ENCODE measurements at regions not wholly inside any gene's neighbourhood (a gene's known extent, or its start where the extent isn't known, plus 50 kb on each side); places are given as distances from the start of the nearest gene placed in this dataset.

DNA sequence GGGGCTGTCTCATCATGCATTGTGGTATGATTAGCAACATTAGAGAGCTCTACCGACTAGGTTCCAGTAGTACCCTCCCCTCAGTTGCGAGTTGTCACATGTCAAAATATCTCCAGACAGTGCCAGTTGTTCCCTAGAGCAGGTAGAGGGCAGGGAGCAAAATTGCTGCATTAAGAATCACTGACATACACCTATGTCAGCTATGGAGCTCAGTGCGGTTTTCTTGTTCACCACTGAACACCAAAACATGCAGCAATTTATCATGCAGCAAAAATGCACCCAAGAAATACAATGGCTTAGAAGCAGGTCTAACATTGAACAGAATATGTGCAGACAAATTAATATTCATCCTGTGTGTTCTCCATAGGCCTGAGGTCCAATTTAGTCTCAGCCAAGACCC, 186.9 kb upstream of the STARD13 start:
- DNase-seq: no peak

DNA sequence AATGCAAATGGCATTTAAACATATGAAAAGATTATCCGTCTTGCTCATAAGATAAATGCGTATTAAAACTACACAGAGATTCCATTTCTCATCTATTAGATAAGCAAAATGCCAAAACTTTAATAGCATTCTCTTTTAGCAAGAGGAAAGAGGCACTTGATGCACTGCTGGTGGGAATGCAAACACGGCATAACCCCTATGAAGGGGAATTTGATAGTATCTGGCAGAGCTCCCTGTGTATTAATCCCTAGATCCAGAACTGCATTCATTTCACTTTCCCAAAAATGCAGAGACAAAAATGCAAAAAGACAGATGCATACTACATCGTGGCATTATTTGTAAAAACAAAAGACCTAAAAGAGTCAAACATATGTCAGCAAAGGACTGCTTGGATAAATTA, 193.6 kb upstream of the STARD13 start:
- no peak for DNase-seq

DNA sequence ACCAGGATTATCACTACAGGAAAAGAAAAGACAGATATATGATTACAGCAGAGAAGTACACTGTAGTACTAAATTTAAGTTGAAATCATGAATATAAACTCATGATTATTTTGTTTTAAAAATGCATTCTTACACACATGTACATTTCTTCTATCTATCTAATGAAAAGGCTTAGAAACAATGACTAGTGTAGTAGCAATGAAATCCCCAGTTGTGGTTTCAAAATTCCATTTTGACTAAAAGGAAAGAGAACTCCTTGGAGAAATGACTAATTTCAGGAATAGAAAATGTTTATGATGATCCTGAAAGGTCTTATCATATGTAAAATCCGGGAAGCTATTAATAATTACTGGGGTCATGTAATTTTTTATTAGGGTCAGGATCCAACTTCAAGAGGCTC, 195.0 kb upstream of the STARD13 start:
- DNase-seq: no peak

DNA sequence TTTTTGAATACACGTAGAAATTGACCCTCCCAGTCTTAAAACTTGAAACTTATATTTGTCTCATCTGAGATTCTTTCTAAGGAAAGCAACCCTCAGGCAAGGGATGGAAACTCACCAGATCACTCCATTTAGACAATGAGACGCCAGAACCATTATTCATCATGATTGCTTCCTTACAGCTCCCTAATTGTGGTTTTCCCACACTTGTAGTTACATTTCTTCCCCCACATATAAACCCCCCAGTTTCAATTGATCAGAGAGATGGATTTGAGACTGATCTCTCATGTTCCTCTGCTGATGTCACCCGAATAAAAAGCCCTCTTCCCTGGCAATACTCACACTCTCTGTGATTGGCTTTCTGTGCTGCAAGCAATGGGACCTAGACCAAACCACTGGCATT, 197.9 kb upstream of the STARD13 start:
- DNase-seq: no peak

DNA sequence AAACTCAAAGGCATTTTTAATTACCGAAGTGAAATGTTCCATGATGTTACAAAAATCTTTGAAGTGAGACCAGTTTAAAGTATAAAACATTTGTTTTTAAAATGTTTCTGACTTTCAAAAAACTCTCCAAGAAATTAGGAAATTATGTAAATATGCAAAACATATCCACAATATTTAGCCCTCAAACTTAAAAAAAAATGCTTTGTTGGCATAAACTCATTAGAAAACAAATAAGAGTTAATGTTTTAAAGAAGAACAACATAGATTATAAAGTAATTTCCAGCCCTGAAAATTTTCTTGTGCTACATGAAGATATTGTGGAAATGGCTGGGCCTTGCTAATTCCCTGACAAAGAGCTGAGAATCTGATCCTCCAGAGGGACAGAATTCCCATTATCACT, 199.7 kb upstream of the STARD13 start:
- DNase-seq: no peak

DNA sequence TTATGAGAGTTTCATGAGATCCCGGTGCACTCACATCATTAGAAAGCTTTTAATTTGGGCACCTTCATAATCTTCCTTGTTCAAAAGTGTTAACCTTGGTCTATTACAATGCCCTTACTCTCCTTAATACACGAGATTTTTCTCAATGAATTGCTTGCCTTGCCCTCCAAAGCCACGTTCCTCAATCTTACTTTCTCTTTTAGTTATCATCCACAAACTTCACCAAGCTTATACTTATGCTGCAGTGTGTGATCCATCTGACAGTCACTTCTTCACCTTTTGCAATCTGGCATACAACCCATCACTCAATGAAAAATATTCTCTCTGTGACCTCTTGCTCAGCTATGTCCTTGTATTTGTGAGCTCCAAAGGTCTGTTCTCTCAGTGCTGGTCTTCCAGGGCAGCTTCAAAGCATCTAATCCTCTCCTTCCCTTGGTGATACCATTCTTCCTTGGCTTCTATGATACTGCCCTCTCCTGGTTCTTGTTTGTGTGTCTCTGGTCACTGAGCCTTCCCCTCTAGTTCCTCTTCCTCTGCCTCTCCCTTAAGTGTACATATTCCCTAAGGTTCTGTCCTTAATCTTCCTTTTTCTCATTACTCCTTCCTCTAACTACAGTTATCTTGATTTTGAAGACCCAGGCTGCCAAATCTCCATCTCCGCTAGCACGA, 202.2 kb upstream of the STARD13 start:
- DNase-seq: no peak

DNA sequence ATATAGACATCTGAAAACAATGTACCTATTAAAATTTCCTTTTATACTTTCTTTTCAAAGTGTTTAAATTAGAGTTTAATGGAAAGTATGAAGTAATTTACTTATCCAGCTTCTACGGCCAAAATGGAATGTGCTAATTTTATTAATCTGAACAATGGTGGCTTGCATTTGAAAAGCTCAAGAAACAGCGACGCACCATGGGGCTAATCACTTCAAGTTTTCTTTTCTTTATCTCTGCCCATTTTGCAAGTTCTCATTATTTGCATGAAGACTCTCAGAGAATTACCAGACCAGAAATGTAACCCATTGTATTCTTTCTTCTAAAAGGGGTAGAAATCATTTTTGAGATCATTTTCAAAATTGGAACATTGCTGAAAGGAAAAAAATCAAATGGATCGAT, 204.0 kb upstream of the STARD13 start:
- DNase-seq: no peak

DNA sequence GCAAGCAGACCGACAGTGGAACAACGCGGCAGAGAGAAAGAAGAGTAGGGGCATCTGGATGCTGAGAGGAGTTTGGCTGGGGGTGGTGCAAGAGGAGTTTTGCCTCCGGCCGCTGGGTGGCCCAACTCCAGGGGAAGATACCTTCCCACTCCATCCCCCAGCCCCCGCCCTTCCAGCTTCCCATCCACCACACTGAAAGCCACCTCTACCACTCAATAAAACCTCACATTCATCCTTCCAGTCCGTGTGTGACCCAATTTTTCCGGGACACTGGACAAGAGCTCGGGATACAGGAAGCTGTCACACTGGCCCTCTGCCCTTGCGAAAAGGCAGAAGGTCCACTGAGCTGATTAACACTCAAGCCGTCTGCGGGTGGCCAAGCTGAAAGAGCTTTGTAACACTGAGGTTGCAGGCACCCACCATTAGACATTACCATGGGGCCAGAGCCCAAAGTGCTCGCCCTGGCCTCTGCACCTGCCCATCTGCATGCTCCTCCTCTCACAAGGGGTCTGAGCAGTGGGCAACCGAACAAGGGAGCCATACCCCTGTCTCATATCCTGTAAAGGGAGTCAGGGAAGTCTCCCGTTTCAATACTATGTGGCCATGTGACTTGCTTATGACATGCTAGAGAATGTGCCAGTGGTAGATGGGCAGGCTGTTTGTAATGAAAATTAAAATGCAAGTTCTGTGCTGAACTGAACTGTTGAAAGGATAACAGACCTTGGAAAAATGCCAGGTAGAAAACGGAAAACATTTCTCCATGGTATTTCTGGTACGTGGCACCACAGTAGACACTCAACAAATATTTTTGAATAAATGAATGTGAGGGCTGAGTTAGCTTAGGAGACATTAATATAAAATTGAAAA, 205.1 kb upstream of the STARD13 start:
- DNase-seq: no peak

DNA sequence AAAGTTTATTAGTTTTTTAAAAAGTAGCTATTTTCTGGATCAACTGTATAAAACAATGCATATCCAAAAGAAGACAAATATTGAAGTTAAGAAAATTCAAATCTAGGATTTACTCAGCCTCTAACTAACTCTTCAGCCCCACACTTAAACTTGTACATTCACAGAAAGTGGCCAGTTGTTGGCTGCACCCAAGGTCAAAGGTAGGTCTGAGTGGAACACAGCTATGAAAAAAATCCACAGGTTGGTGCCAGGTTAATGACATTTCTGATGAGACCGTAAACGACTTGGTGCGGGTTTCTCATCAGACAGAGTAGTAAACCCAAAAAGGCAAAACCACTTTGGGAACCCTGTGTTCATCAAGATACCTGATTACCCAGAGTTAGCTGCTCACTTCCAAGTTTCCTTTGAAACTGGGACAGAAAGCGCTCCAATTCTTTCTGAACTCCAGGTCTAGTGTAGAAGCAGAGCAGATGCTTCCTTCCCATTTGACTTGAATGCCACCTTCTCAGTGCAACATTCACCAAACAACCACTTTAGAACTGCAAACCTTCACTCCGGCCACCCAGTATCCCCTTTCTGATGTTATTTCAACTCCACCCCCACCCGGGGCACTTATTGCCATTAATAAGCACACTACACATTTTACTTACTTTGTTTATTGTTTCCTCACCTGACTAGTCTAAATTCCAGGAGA, 208.3 kb upstream of the STARD13 start:
- no peak for DNase-seq

DNA sequence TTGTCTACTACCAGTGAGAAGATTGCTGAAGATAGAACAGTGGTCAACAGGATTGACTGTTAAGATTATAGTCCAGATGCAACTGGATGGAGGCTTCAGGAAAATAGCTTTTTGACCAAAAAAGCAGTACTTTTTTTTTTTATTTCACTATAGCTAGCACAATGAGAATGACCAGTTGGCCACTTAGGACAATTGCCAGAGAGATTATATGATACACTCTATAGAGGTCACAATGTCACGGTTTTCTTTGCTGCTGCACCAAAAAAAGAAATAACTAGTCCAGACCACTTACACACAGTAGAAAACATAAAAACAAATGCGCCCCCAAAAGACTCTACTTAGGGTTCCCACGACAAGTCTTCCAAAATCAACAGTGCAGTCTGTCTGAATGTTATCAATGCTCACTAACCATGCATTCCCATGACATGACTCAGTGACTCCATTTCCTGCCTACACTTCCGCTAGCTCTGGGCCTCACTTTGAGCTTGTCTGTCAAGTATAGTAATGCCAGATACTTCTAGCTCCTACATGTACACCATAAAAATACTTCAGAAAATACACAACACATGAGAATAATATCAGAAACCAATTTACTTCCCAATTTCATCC, 209.1 kb upstream of the STARD13 start:
- no peak for DNase-seq

DNA sequence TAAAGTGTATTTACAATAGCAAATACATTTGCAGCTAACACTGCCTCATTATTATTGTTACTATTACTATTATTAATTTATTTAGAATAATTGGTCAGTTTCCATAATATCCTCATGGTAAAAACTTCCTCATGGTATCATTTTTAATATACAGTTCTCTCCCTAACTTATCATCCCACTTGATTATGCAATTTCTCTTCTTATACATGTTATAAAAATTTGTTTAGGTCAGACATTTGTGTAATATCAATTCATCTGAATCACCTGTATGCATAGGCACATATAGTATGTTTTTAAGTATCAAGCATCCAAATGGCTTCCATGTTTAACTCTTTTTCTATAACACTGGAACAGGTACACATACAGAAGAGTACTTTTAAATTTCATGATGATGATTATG, 210.8 kb upstream of the STARD13 start:
- no peak for DNase-seq

DNA sequence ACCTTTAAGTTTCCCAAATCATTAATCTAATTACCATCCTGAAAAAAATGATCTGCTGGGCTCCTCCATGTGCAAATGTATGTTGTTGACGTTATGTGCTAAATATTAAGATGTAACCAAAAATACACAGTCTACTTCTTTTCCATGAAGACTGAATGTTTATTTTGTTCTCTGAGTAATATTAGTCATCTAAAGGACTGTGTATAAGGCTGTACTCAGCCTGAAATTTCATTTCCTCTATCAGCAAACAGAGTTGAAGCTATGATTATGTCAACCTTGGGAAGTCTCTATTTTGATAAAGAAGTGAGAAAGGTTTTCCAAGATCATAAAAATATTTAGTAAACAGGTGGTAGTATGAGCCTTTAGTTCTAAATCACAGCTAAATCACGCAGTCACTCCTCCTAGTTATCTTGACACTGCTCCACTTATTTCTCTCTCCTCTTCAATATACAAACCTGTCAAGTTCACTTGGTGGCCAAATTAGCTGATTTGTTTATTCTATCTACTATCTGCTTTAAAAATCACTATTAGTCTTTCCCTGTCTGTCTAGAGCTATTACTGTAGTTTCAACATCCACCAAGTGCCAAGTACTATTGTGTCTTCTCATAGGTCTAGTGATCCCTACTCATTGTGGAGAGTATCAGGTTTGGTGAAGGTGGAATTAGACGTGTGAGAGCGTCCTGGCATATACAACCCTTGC, 211.7 kb upstream of the STARD13 start:
- no peak for DNase-seq

DNA sequence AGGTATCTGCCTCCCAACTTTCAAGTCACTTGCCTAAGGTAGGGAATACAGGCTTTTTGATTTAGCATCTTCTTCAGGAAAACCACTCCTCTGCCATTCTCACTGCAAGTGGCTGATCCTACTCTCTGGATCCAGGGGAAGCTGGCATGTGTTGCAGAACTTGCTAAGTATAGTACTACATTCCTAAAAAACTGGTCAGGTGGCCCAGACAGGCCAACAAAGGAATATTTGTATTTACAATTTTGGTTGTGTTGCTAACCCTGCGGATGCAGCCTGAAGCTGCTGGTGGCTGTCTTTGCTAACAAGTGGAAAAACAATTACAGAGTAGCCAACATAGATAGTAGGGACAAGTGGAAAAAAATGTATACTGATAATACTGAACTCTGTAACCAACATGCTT, 222.5 kb upstream of the STARD13 start:
- DNase-seq: no peak

DNA sequence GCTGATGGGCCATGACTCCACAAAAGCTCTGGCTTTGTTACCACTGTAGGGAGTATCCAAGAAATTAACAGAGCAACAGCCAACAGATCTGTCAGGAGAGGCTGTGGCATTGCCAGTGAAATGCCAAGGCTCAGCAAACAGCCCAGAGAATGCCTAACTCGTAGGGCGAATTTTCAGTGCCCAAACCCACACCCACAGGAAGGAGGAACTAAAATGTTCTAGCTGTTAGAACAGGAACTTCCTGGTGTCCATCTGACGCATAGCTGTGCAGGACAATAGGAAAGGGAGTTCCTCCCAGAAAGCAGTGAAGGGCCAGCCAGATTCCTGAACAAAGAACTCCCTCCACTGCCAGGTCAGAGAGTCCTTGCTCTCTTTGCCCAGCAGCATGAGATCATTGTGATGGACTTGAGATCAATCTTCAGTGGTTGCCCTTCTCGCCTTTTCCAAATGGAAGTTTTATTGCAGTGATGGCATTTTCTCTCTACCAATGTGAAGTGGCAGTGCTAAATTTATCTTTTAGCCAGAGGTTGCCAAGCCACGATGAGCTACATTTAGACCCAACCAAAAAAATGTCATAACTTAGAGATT, 224.2 kb upstream of the STARD13 start:
- DNase-seq: no peak

DNA sequence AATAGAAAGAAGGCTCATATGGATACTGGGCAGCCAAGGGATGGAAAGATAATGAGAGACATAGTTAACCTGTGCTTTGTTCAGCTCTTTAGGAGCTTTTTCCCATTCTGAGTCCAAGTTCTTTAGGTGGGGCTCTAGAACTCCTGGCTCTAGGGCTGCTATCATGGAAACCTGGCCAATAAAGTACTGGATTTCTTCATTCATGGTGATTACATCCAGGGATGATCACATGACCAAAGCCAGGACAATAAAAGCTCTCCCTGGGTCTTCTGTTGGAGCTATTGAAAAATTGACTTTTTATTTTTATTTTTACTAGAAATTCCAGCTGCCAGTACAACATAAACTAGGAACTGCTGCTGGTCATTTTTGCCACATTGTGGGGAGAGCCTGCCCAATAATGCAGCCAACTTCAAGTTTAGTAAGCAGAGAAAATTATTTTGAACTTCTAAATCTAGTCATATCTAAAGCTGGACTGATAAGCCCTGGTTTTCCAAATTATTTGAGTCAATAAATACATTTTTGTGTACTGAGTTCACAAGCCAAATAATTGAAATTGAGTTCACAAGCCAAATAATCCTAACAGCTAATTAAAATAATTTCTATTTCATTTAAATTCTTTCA, 224.9 kb upstream of the STARD13 start:
- no peak for DNase-seq

DNA sequence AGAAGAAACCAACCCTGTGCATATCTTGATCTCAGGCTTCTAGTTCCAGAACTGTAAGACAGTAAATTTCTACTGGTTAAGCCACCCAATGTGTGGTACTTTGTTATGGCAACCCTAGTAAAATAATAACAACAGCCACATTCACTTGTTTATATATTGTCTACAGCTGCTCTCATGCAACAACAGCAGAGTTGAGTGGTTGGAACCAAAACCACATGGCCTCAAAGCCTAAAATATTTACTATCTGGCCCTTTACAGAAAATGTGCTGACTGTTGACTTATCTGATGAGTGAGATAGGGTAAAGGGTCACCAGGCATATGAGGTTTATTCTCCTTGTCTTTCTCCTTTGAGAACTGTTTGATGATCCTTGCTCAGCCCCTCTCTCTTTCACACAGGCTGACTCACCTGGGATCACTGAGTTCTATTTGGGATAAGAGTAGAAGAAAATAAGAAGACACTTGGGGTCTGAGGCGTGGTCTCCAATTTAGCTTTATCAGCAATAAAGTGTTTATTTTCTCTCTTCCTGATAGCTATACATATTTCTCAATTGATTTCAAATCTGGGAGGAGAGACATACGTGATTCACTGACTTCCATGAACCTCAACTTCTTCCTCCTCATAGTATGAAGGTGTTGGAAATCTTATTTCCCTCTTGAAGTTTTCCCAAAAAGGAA, 227.5 kb upstream of the STARD13 start:
- DNase-seq: no peak

DNA sequence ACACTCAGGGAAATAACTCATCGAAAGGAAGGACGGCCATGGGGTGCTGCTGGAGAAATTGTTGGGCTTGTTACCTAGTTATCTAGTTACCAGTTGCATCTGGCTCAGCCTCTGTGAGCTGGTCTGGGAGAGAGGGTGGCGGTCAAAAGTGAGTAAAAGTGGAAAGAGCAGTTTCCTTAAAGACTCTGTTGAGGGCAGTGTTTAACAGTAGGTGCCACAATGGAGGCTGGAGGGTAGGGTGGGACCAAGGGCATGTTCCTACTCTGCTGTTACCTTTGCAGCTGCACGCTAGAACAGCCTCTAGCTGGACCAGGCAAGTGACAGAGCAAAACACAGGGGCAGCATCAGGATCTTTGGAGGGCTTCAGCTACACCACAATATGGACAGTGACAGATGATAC, 228.8 kb upstream of the STARD13 start:
- DNase-seq: no peak

DNA sequence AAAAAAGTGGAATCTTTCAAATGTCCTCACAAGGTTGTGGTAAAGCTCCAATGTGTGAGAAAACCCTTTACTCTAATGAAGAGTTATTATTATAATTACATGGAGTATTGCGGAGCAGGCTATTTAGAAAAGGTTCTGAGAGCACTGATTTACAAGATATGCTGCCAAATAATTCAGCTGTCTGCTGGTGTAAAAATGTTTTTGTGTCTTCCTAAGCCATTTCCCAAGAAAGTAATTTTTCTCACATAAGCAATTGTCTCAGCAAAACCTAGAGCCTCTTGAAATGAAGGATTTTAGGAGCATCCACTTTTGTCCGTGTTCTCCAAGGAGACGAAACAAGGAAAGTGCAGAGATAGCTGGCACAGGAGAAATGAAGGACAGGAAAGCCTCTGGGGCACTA, 229.6 kb upstream of the STARD13 start:
- DNase-seq: no peak

DNA sequence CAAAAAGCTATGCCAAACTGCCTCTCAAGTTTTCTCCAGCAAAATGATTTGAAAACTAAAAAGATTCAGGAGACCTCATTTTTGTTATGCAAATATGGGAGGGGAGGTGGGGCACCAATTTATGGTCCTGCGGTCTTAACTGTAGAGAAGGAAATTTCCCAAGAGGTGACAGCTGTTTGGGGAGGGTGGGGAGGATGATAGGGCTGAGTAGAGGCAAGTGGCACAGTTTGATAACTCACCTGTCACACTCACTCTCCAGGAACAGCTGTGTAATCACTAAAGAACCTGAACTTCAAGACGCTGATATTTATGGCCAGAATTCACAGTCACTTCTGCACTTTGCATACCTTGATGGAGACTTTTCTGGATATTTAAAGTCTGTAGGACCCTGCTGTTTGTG, 232.9 kb upstream of the STARD13 start:
- no peak for DNase-seq

DNA sequence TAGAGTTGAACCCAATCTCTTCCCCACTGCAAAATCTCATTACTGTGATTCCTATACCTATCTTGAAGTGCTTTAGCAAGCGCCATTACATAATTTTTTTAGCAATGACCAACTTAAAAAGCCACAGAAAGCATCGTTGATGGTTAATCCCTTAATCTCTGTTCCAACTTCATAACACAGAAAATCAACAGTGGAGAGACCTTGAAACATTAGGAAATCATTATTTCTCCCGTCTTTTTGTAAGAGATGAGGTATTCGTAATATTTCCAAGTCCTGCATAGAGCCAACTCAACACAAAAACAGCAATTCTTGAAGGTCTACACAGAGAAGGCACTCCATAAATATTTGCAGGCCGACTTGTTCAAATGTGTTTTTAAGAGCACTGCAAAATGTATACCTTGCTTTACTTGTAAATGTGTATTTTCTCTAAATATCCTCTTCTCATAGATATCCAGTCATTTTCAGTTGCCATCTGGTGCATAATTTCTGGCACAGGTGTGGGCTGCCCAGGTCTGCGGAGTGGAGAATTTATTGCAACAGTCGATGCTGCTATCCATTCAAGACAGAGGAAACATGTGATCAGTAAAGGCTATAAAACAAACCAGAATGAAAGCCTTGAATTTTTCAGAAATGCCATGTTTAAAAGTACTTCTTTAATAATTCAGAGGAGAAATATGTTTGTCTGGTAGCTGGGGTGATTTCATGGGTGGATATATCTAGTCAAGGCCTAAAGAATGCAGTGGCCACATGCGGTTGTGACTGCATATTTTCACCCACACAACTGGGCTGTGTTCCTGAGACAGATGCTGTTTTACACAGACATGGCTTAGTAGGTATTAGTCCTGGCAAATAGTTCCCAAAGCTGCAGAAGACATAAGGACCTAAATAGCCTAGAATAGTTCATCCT, 234.3 kb upstream of the STARD13 start:
- no peak for DNase-seq

Data from CD4-positive, alpha-beta T cell treated with Interleukin-1 beta for 1 hour (primary cell).